Liver (tissue), 7 donors: ENCODE measurements at regions not wholly inside any gene's neighbourhood (a gene's known extent, or its start where the extent isn't known, plus 50 kb on each side); places are given as distances from the start of the nearest gene placed in this dataset.

Source experiments
- DNase-seq: peaks from one replicate; pipeline ENCODE4 v3.0.0-alpha.2; 2017; ENCODE audit warnings: low spot score
- H3K27ac ChIP-seq, 2 donors: one replicate each; pipeline ENCODE4 v1.7.0; 2013; ENCODE audit warnings: inconsistent platforms in 2 of 2, low read length in 2 of 2, control low read depth in 1 of 2, low read depth in 1 of 2, mild to moderate bottlenecking in 1 of 2
- H3K27me3 ChIP-seq, 4 donors: one replicate each; pipeline versions ENCODE4 v1.6.1 to v1.7.0; 2013; ENCODE audit warnings: low read length in 3 of 4, inconsistent platforms in 1 of 4, mild to moderate bottlenecking in 1 of 4, moderate library complexity in 1 of 4; ENCODE audit not compliant: control insufficient read depth in 4 of 4, insufficient read depth in 4 of 4
- H3K36me3 ChIP-seq, 4 donors: one replicate each; pipeline versions ENCODE4 v1.6.1 to v1.7.0; 2013; ENCODE audit warnings: low read length in 3 of 4, mild to moderate bottlenecking in 3 of 4, low read depth in 1 of 4, moderate library complexity in 1 of 4; ENCODE audit not compliant: control insufficient read depth in 4 of 4, insufficient read depth in 3 of 4
- H3K4me1 ChIP-seq, 4 donors: one replicate each; pipeline versions ENCODE4 v1.6.1 to v1.7.0; 2013; ENCODE audit warnings: low read length in 3 of 4, mild to moderate bottlenecking in 3 of 4, moderate library complexity in 1 of 4; ENCODE audit not compliant: control insufficient read depth in 4 of 4, insufficient read depth in 4 of 4
- H3K4me3 ChIP-seq, 3 donors: one replicate each; pipeline versions ENCODE4 v1.6.1 to v1.7.0; 2013; ENCODE audit warnings: low read length in 3 of 3, control low read depth in 1 of 3, low read depth in 1 of 3, mild to moderate bottlenecking in 1 of 3
- H3K9ac ChIP-seq, 2 donors: one replicate each; pipeline ENCODE4 v1.7.0; 2013; ENCODE audit warnings: low read length in 2 of 2, mild to moderate bottlenecking in 2 of 2, moderate library complexity in 2 of 2, control low read depth in 1 of 2, low read depth in 1 of 2
- H3K9me3 ChIP-seq, 4 donors: one replicate each; pipeline versions ENCODE4 v1.6.1 to v1.7.0; 2013; ENCODE audit warnings: low read length in 3 of 4; ENCODE audit not compliant: control insufficient read depth in 4 of 4
- EGR1 ChIP-seq, 2 donors: IDR thresholded peaks; 2 replicates each; pipeline ENCODE4 v1.6.1; 2016 to 2018; ENCODE audit warnings: antibody characterized with exemption in 2 of 2, low read depth in 2 of 2
- FOXA1 ChIP-seq: IDR thresholded peaks from 2 replicates; pipeline ENCODE4 v1.6.1; 2016; ENCODE audit warnings: antibody characterized with exemption
- FOXA2 ChIP-seq: IDR thresholded peaks from 2 replicates; pipeline ENCODE4 v1.6.1; 2016; ENCODE audit warnings: antibody characterized with exemption
- GABPA ChIP-seq, 2 donors: IDR thresholded peaks in 1 of 2; conservative IDR thresholded peaks in 1 of 2; 2 replicates each; pipeline ENCODE4 v1.6.1; 2016; ENCODE audit warnings: antibody characterized with exemption in 2 of 2, mild to moderate bottlenecking in 1 of 2, moderate library complexity in 1 of 2
- RXRA ChIP-seq, 2 donors: IDR thresholded peaks; 2 replicates each; pipeline ENCODE4 v1.6.1; 2017 to 2018; ENCODE audit warnings: antibody characterized with exemption in 2 of 2, mild to moderate bottlenecking in 1 of 2
- SP1 ChIP-seq: IDR thresholded peaks from 2 replicates; pipeline ENCODE4 v1.6.1; 2018; ENCODE audit warnings: antibody characterized with exemption, mild to moderate bottlenecking
- TAF1 ChIP-seq: conservative IDR thresholded peaks from 2 replicates; pipeline ENCODE4 v1.6.1; 2016; ENCODE audit warnings: antibody characterized with exemption, mild to moderate bottlenecking
- YY1 ChIP-seq: IDR thresholded peaks from 2 replicates; pipeline ENCODE4 v1.6.1; 2016; ENCODE audit warnings: antibody characterized with exemption, mild to moderate bottlenecking
- WGBS: extraction: QIAGEN DNeasy Blood & Tissue Kit; methylation state at CpG from one replicate; pipeline ENCODE4 v1.1.7; 2013; 5-methylcytosine and 5-hydroxymethylcytosine counted together
- TF ChIP-seq, protein P1 (sequence below): IDR thresholded peaks from 2 replicates; pipeline ENCODE4 v1.6.1; 2016; ENCODE audit warnings: antibody characterized with exemption
- TF ChIP-seq, protein P2 (sequence below): IDR thresholded peaks from 2 replicates; pipeline ENCODE4 v1.6.1; 2016; ENCODE audit warnings: antibody characterized with exemption
- TF ChIP-seq, protein P3 (sequence below): IDR thresholded peaks from 2 replicates; pipeline ENCODE4 v1.6.1; 2016; ENCODE audit warnings: antibody characterized with exemption, mild to moderate bottlenecking
- donor health status: healthy.
- donor health status: healthy.
- donor health status: healthy.
- donor health status: healthy.

DNA sequence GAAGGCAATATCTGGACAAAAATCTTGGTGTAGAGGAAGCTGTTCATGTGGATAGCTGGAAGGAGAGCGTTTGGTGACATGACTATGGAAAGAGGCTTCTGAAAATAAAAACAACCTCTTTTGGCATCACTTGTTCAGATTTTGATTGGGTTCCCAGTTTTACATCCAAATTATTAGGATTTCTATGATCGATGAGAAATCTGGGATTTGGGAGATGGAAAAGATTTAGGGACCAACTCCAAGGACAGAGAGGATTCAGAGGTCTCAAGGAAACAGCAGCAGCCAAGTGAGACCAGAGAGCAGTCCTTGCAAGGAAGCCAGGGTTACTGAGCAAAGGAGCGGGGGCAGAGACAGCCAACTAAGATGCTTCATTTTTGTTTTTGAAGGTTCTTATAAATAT lies 441.7 kb downstream of the TRIB2 start:
- Histone ChIP-seq H3K27ac (no peak overlapping the region), H3K36me3 (no peaks in the 10 kb centered on the region), H3K4me3 (no peak overlapping the region), H3K9me3 (no peaks in the 10 kb centered on the region), H3K4me1 (no peaks in the 10 kb centered on the region), H3K9ac (no peak overlapping the region), H3K27me3 (no peaks in the 10 kb centered on the region)
- WGBS, result 60% methylated on average over 3 of the region's 3 CpGs
- no peak for DNase-seq
- TF ChIP-seq, protein P1, sequence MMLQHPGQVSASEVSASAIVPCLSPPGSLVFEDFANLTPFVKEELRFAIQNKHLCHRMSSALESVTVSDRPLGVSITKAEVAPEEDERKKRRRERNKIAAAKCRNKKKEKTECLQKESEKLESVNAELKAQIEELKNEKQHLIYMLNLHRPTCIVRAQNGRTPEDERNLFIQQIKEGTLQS, result no peak
- no peak for TF ChIP-seq YY1
- TF ChIP-seq, protein P2, sequence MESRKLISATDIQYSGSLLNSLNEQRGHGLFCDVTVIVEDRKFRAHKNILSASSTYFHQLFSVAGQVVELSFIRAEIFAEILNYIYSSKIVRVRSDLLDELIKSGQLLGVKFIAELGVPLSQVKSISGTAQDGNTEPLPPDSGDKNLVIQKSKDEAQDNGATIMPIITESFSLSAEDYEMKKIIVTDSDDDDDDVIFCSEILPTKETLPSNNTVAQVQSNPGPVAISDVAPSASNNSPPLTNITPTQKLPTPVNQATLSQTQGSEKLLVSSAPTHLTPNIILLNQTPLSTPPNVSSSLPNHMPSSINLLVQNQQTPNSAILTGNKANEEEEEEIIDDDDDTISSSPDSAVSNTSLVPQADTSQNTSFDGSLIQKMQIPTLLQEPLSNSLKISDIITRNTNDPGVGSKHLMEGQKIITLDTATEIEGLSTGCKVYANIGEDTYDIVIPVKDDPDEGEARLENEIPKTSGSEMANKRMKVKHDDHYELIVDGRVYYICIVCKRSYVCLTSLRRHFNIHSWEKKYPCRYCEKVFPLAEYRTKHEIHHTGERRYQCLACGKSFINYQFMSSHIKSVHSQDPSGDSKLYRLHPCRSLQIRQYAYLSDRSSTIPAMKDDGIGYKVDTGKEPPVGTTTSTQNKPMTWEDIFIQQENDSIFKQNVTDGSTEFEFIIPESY, result no peak
- no peak for TF ChIP-seq EGR1 (IDR thresholded peaks at IDR 0.05; ENCODE audit: low read depth in 2 of 2)
- no peak for TF ChIP-seq SP1
- TF ChIP-seq FOXA2, result no peak

DNA sequence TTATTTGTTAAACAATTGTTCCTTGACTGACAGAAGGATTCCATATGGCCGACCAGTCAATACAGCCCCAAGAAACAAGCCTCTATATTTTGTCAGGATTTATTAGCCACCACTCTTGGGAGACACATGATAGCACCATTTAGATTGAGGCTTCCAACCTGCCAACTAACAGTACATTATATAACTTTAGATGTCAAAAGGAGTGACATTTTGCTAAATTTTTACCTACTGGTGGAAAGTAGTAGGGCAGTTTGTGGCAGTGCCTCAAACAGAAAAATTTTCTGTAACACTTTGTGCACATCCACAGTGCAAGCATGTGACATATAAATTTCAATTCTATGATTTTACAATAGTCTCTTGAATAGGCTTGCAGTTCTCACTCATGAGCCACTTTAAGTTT lies 464.0 kb downstream of the TRIB2 start:
- H3K27ac ChIP-seq, result no peak overlapping the region
- no peak for DNase-seq
- no peaks in the 10 kb centered on the region for H3K36me3 ChIP-seq
- WGBS, result 88% methylated on average over 1 of the region's 1 CpG
- no peaks in the 10 kb centered on the region for H3K4me1 ChIP-seq
- no peak overlapping the region for H3K4me3 ChIP-seq
- no peaks in the 10 kb centered on the region for H3K27me3 ChIP-seq
- no peaks in the 10 kb centered on the region for H3K9me3 ChIP-seq
- TF ChIP-seq FOXA1 (no peak), EGR1 (IDR thresholded peaks at IDR 0.05; ENCODE audit: low read depth in 2 of 2) (no peak), GABPA (IDR thresholded peaks at IDR 0.05 in 1 of 2, conservative IDR thresholded peaks at IDR 0.05 in 1 of 2) (no peak), YY1 (no peak), RXRA (IDR thresholded peaks at IDR 0.05) (no peak), TAF1 (no peak)
- TF ChIP-seq, protein P2, result no peak
- TF ChIP-seq, protein P3, sequence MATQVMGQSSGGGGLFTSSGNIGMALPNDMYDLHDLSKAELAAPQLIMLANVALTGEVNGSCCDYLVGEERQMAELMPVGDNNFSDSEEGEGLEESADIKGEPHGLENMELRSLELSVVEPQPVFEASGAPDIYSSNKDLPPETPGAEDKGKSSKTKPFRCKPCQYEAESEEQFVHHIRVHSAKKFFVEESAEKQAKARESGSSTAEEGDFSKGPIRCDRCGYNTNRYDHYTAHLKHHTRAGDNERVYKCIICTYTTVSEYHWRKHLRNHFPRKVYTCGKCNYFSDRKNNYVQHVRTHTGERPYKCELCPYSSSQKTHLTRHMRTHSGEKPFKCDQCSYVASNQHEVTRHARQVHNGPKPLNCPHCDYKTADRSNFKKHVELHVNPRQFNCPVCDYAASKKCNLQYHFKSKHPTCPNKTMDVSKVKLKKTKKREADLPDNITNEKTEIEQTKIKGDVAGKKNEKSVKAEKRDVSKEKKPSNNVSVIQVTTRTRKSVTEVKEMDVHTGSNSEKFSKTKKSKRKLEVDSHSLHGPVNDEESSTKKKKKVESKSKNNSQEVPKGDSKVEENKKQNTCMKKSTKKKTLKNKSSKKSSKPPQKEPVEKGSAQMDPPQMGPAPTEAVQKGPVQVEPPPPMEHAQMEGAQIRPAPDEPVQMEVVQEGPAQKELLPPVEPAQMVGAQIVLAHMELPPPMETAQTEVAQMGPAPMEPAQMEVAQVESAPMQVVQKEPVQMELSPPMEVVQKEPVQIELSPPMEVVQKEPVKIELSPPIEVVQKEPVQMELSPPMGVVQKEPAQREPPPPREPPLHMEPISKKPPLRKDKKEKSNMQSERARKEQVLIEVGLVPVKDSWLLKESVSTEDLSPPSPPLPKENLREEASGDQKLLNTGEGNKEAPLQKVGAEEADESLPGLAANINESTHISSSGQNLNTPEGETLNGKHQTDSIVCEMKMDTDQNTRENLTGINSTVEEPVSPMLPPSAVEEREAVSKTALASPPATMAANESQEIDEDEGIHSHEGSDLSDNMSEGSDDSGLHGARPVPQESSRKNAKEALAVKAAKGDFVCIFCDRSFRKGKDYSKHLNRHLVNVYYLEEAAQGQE, result no peak
- no peak overlapping the region for H3K9ac ChIP-seq
